HepG2 (cell line): ENCODE measurements at regions not wholly inside any gene's neighbourhood (a gene's known extent, or its start where the extent isn't known, plus 50 kb on each side); places are given as distances from the start of the nearest gene placed in this dataset.

Source experiments
- ATAC-seq: fragments of 200-7000 bp; cut with Tn5 transposase; 3 replicates; pipeline ENCODE4 v1.9.1; 2020; ENCODE audit warnings: mild to moderate bottlenecking, moderate library complexity
- BruUV-seq: library from RNA; stranded (reverse); fragments of 400-500 nt; replicated peaks from 2 replicates; lab custom pipeline; 2021; lab: Mats Ljungman, UMichigan
- CTCF ChIA-PET: fragments of 300-600 bp; formaldehyde crosslinking; extraction: SDS; loops from one replicate; lab custom pipeline; 2021; ENCODE audit warnings: low total read pairs, inconsistent platforms, low intra/inter-chr PET ratio; lab: Yijun Ruan, JAX
- POLR2A ChIA-PET: fragments of 350-600 bp; sonication (Branson Sonifier 250); formaldehyde crosslinking; loops from one replicate; lab custom pipeline; 2020; ENCODE audit warnings: antibody characterized with exemption, inconsistent platforms; lab: Yijun Ruan, JAX
- DNase-seq: peaks from one replicate; pipeline ENCODE4 v3.0.0-alpha.2; 2015; ENCODE audit warnings: low spot score
- FAIRE-seq: peaks from 3 replicates; lab custom pipeline; 2011; peaks lifted over from hg19 to GRCh38; lab: Jason Lieb, UNC
- H2AFZ ChIP-seq: one replicate; pipeline ENCODE4 v1.6.1; 2011; ENCODE audit warnings: low read length, inconsistent platforms
- H3K27ac ChIP-seq: fragments of 300-600 bp; 3 replicates; pipeline ENCODE4 v1.8.0; 2011; ENCODE audit warnings: mixed run types, mild to moderate bottlenecking, mixed read lengths, low read length, inconsistent platforms; ENCODE audit not compliant: insufficient read depth; ENCODE audit errors: extremely low read length
- H3K27me3 ChIP-seq, 2 experiments: fragments of 200-600 bp in 1 of 2; 2 replicates in 1 of 2; 3 replicates in 1 of 2; pipeline versions ENCODE4 v1.6.0 to v1.8.0; 2011; ENCODE audit warnings: low read length in 2 of 2, mild to moderate bottlenecking in 2 of 2, moderate library complexity in 2 of 2, inconsistent platforms in 1 of 2; ENCODE audit not compliant: insufficient read depth in 2 of 2, control insufficient read depth in 1 of 2
- H3K36me3 ChIP-seq, 2 experiments: fragments of 200-600 bp in 1 of 2; replicated peaks in 1 of 2; 2 replicates in 1 of 2; 3 replicates in 1 of 2; pipeline versions ENCODE4 v1.5.1 to v1.8.0; 2011; ENCODE audit warnings: low read length in 2 of 2, inconsistent platforms in 1 of 2; ENCODE audit not compliant: insufficient read depth in 2 of 2, control insufficient read depth in 1 of 2
- H3K4me1 ChIP-seq: 2 replicates; pipeline ENCODE4 v1.5.1; 2012; ENCODE audit warnings: low read length, inconsistent platforms; ENCODE audit not compliant: insufficient read depth
- H3K4me2 ChIP-seq: 2 replicates; pipeline ENCODE4 v1.6.0; 2011; ENCODE audit warnings: low read depth, low read length, inconsistent platforms
- H3K4me3 ChIP-seq, 3 experiments: fragments of 200-600 bp in 1 of 3; sonication (generic), shearing (Covaris generic) in 1 of 3; replicated peaks in 1 of 3; 2 replicates each; pipeline ENCODE4 v1.5.1; 2011 to 2016; ENCODE audit warnings: low read length in 3 of 3, inconsistent platforms in 2 of 3, low read depth in 2 of 3, mild to moderate bottlenecking in 2 of 3, control low read depth in 1 of 3, mixed read lengths in 1 of 3; ENCODE audit not compliant: insufficient read depth in 1 of 3
- H3K79me2 ChIP-seq: one replicate; pipeline ENCODE4 v1.6.1; 2011; ENCODE audit warnings: low read length, inconsistent platforms; ENCODE audit not compliant: insufficient read depth
- H3K9ac ChIP-seq: 2 replicates; pipeline ENCODE4 v1.6.0; 2011; ENCODE audit warnings: mild to moderate bottlenecking, low read depth, low read length, inconsistent platforms; ENCODE audit not compliant: insufficient read depth
- H3K9me3 ChIP-seq: 2 replicates; pipeline ENCODE4 v1.5.1; 2012; ENCODE audit warnings: mild to moderate bottlenecking, low read length
- H4K20me1 ChIP-seq: 2 replicates; pipeline ENCODE4 v1.6.0; 2011; ENCODE audit warnings: inconsistent platforms, mild to moderate bottlenecking, low read length, moderate library complexity; ENCODE audit not compliant: insufficient read depth
- EED ChIP-seq: sonication (generic); formaldehyde crosslinking; IDR thresholded peaks from 2 replicates; pipeline ENCODE4 v1.5.0; 2020; ENCODE audit warnings: mild to moderate bottlenecking, missing genetic modification reagents
- ELF4 ChIP-seq: sonication (generic); formaldehyde crosslinking; IDR thresholded peaks from 2 replicates; pipeline ENCODE4 v1.5.0; 2020; ENCODE audit warnings: missing genetic modification reagents, mild to moderate bottlenecking, moderate library complexity, borderline replicate concordance
- FOXC1 ChIP-seq: sonication (generic); formaldehyde crosslinking; IDR thresholded peaks from 2 replicates; pipeline ENCODE4 v1.8.0; 2022; ENCODE audit warnings: mild to moderate bottlenecking, missing genetic modification reagents, borderline replicate concordance
- KLF11 ChIP-seq: IDR thresholded peaks from 2 replicates; pipeline ENCODE4 v1.6.1; 2016; ENCODE audit warnings: missing compliant biosample characterization
- MIER2 ChIP-seq: IDR thresholded peaks from 2 replicates; pipeline ENCODE4 v1.6.1; 2016; ENCODE audit warnings: missing biosample characterization, missing genetic modification reagents
- PAWR ChIP-seq: sonication (generic); formaldehyde crosslinking; IDR thresholded peaks from 2 replicates; pipeline ENCODE4 v1.4.0; 2020; ENCODE audit warnings: missing genetic modification reagents, mild to moderate bottlenecking, borderline replicate concordance
- ZKSCAN5 ChIP-seq: sonication (generic); formaldehyde crosslinking; IDR thresholded peaks from 2 replicates; pipeline ENCODE4 v1.5.1; 2020; ENCODE audit warnings: mild to moderate bottlenecking, missing genetic modification reagents
- WGBS: methylation state at CpG from one replicate; pipeline ENCODE4 v1.1.6; 2017; ENCODE audit warnings: low lambda C conversion rate; 5-methylcytosine and 5-hydroxymethylcytosine counted together
- in situ Hi-C: cut with HindIII; loops from 2 replicates; pipeline ENCODE4 v1.10.0; 2017; ENCODE audit warnings: low pct_unique_long_range_greater_than_20kb; ENCODE audit not compliant: extremely low pct_ligation_motif_present
- intact Hi-C: fragments of 100-400 bp; cut with micrococcal nuclease; formaldehyde crosslinking; loops from one replicate; pipeline ENCODE4 v1.10.0; 2022; ENCODE audit not compliant: unreplicated experiment
- TF ChIP-seq, protein P1 (sequence below): sonication (generic); formaldehyde crosslinking; IDR thresholded peaks from 2 replicates; pipeline ENCODE4; 2020; ENCODE audit warnings: missing genetic modification reagents, mild to moderate bottlenecking, borderline replicate concordance
- TF ChIP-seq, protein P2 (sequence below): sonication (generic); formaldehyde crosslinking; IDR thresholded peaks from 2 replicates; pipeline ENCODE4 v1.4.0; 2020; ENCODE audit warnings: mild to moderate bottlenecking, low read depth, missing genetic modification reagents

DNA sequence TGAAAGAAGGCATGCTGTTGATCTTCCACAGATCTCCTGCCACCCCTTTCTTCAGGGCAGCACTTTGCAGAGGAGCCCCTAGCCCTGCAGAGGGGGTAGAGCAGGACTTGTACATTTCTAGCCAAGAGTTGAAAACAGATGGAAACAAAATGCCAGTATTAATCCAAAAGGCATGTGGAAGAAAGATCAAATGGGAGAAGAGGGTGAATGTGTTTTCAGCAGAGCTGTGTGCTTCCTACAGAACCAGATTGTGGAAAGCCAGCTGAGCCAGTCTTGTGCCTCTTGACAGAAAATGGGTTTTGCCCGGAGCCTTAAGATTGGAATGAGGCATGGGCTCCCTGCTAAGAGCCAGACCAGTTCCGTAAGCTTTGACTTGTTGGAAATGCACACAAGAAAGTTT lies 105.2 kb upstream of the TSPAN2 start:
- H3K27ac ChIP-seq, result no peak overlapping the region
- H3K4me1 ChIP-seq, result no peaks in the 10 kb centered on the region
- no peak overlapping the region for H3K4me2 ChIP-seq
- POLR2A ChIA-PET, result no interaction called here
- no TSS peak for BruUV-seq
- in situ Hi-C loops (no loop called here), intact Hi-C loops (no loop called here)
- H3K4me3 ChIP-seq, result no peak overlapping the region
- H3K27me3 ChIP-seq, result no peaks in the 10 kb centered on the region
- ATAC-seq, result no peak
- H3K79me2 ChIP-seq, result no peaks in the 10 kb centered on the region
- H2AFZ ChIP-seq, result no peak overlapping the region
- DNase-seq, result no peak
- no peaks in the 10 kb centered on the region for H3K36me3 ChIP-seq
- no peaks in the 10 kb centered on the region for H4K20me1 ChIP-seq
- no peaks in the 10 kb centered on the region for H3K9me3 ChIP-seq
- TF ChIP-seq, protein P1, sequence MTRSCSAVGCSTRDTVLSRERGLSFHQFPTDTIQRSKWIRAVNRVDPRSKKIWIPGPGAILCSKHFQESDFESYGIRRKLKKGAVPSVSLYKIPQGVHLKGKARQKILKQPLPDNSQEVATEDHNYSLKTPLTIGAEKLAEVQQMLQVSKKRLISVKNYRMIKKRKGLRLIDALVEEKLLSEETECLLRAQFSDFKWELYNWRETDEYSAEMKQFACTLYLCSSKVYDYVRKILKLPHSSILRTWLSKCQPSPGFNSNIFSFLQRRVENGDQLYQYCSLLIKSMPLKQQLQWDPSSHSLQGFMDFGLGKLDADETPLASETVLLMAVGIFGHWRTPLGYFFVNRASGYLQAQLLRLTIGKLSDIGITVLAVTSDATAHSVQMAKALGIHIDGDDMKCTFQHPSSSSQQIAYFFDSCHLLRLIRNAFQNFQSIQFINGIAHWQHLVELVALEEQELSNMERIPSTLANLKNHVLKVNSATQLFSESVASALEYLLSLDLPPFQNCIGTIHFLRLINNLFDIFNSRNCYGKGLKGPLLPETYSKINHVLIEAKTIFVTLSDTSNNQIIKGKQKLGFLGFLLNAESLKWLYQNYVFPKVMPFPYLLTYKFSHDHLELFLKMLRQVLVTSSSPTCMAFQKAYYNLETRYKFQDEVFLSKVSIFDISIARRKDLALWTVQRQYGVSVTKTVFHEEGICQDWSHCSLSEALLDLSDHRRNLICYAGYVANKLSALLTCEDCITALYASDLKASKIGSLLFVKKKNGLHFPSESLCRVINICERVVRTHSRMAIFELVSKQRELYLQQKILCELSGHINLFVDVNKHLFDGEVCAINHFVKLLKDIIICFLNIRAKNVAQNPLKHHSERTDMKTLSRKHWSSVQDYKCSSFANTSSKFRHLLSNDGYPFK (CRISPR knock-in tag), result no peak
- no peak for TF ChIP-seq ELF4 (CRISPR knock-in tag)
- no peak for TF ChIP-seq ZKSCAN5
- no peak for TF ChIP-seq MIER2 (CRISPR knock-in tag)
- no peak for TF ChIP-seq FOXC1 (CRISPR knock-in tag)
- TF ChIP-seq EED, result no peak
- TF ChIP-seq, protein P2, sequence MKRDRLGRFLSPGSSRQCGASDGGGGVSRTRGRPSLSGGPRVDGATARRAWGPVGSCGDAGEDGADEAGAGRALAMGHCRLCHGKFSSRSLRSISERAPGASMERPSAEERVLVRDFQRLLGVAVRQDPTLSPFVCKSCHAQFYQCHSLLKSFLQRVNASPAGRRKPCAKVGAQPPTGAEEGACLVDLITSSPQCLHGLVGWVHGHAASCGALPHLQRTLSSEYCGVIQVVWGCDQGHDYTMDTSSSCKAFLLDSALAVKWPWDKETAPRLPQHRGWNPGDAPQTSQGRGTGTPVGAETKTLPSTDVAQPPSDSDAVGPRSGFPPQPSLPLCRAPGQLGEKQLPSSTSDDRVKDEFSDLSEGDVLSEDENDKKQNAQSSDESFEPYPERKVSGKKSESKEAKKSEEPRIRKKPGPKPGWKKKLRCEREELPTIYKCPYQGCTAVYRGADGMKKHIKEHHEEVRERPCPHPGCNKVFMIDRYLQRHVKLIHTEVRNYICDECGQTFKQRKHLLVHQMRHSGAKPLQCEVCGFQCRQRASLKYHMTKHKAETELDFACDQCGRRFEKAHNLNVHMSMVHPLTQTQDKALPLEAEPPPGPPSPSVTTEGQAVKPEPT, result no peak
- TF ChIP-seq KLF11 (CRISPR knock-in tag), result no peak
- TF ChIP-seq PAWR (CRISPR knock-in tag), result no peak
- 78% methylated on average over 2 of the region's 2 CpGs for WGBS
- no peak overlapping the region for H3K9ac ChIP-seq
- CTCF ChIA-PET, result no interaction called here
- FAIRE-seq, result no peak
